ENCODE measurements at regions not wholly inside any gene's neighbourhood (a gene's known extent, or its start where the extent isn't known, plus 50 kb on each side); places are given as distances from the start of the nearest gene placed in this dataset.
"Not testable (repeated sequence)": the region's sequence is repeated elsewhere in the genome, so short reads cannot be mapped to it uniquely, and the experiment has no call there.

DNA sequence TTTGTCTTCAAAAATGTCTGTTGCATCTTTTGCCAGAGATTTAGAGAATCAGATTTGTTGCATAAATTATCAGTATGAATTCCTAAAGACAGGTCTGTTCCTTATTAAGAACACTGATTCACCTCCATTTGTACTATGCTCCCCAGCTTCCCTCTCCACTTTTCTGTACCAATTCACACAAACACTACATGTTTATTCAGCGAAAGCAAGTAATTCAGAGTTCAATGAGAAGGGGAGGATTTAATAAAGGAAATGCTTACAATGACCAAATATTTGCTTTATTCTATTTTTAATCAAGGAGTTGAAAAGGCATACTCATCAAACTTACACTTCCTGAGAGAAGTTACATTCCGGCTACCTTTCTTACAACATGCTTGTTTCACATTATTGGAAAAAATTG is 135.5 kb downstream of the NBPF8 start:
- not testable (repeated sequence) for ATAC-seq

DNA sequence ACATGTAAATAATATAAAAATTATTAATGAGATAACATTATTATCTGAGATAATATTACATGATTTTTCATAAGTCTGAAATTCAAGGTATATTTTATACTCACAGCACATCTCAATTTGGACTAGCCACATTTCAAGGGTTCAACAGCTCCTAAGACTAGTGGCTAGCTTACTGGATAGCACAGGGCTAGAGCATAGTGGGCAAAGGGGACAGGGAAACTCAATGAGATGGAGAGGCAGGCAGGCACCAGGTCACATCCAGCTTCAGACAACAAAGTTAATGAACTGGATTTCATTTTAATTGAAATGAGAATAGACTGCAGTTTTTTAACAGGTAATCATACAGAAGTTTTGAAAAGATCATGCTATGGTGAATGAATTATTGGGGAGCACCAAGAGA is 137.4 kb downstream of the NBPF8 start:
- H3K9me3 ChIP-seq (ENCODE audit: control insufficient read depth, low read length); H3K27me3 ChIP-seq (ENCODE audit: control insufficient read depth, insufficient read depth); H3K27ac ChIP-seq (ENCODE audit: low read length); H3K4me1 ChIP-seq (ENCODE audit: control insufficient read depth, insufficient read depth, low read length); intact Hi-C loops (cut with DNase I); DNase-seq; ATAC-seq; H3K4me3 ChIP-seq (ENCODE audit: low read length): not testable (repeated sequence)

More for the DNA sequence above, 135.5 kb downstream of the NBPF8 start:
- H3K4me3 ChIP-seq (ENCODE audit: low read length); H3K9me3 ChIP-seq (ENCODE audit: control insufficient read depth, low read length); H3K27ac ChIP-seq (ENCODE audit: low read length); intact Hi-C loops (cut with DNase I); H3K4me1 ChIP-seq (ENCODE audit: control insufficient read depth, insufficient read depth, low read length); H3K27me3 ChIP-seq (ENCODE audit: control insufficient read depth, insufficient read depth); DNase-seq: not testable (repeated sequence)
- WGBS, result no CpG with 5 or more reads among the region's 2 CpGs

DNA sequence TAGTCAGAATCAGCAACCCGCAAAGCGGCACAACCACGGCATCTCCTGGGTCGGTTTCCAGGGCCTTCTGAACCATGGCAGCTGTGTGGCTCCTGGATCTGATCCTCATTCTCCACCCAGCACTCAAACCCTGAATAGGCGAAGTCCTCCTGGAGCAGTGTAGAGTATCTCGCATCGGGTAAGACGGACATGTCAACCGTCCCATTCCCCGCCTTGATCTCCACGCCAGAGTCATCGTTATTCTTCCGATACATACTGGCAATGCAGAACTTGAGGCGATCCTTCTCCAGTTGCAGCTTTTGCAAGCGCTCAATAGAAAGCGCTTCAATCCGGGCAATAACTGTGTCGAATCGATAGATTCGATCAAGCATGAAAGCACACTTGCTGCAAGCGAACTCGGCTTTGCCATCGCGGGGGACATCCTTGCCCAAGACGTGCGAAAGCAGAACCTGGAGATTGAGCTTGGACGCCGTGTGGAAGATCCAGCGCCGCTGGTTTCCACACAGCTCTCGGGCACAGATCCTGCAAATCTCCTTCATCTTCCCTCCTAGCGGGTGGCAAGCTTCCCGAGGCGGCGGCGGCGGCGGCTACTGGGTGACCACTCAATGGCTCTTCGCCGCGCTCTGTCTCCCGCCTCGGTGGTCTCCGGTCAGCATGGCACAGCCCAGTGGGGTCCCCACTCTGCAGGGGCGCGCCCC is 142.9 kb downstream of the NBPF8 start:
- H3K27me3 ChIP-seq (ENCODE audit: control insufficient read depth, insufficient read depth); H3K4me3 ChIP-seq (ENCODE audit: low read length); H3K4me1 ChIP-seq (ENCODE audit: control insufficient read depth, insufficient read depth, low read length); H3K27ac ChIP-seq (ENCODE audit: low read length); intact Hi-C loops (cut with DNase I); H3K9me3 ChIP-seq (ENCODE audit: control insufficient read depth, low read length); DNase-seq: not testable (repeated sequence)
- 3% methylated on average over 9 of the region's 46 CpGs for WGBS
- peak; percentile 43 to 55 for ATAC-seq

DNA sequence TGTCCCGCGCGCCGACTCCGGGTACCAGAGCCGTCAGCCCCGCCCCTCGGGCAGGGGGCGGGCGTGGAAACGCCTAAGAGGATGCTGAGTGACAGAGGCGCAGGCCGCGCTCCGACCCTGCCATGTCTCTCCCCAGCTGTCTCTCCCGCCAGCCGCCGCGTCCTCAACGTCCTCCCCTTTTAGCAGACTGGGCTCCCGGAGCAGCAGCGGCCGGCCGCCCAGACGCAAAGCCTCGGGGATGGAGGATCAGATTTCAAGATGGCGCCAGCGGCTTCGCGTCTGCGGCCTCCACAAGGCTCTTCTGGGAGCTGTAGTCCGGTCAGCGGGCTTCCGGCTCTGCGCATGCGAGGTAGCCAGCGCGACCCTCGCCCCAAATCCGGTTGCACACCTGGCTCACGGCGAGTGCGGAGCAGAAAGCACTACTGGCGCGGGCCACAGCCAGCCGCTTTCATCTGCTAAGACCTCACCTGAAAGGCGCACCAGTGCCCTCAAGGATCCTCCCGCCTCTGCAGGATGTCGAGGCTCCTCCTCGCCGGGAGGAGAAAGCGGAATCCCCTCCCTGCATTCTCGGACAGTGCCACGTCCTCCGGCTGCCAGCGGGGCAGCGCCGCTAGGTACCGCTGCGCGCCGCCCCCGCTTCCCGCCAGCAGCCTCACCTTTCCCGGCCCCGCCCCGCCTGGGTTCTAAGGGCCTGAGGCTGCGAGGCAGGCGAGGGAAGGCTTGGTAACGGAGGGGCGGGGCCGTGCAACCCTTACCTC is 143.6 kb downstream of the NBPF8 start:
- intact Hi-C loops (cut with DNase I); H3K4me1 ChIP-seq (ENCODE audit: control insufficient read depth, insufficient read depth, low read length); H3K9me3 ChIP-seq (ENCODE audit: control insufficient read depth, low read length); H3K27me3 ChIP-seq (ENCODE audit: control insufficient read depth, insufficient read depth): not testable (repeated sequence)
- DNase-seq, result peak; percentile 72 to 93 (median 90)
- H3K4me3 ChIP-seq (ENCODE audit: low read length), result peak overlapping the region; percentile 56
- peak; percentile 97 for ATAC-seq
- H3K27ac ChIP-seq (ENCODE audit: low read length), result peak overlapping the region; percentile 83
- 0% methylated on average over 30 of the region's 72 CpGs for WGBS

DNA sequence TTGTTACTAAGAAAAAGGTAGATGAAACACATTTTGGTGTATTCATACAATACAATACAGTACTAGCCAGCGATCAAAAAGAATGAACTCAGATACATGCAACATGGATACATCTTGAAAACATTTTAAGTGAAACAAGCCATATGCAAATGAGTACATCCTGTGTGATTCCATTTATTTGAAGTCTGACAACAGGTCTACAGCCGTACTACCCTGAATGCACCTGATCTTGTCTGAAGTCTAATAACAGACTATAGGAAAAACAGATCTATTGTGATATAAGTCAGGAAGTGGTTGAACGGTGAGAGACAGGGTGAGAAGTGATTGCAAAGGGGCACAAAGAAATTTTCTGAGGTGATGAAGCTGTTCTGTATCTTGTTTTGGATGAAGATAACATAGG is 146.9 kb downstream of the NBPF8 start:
- ATAC-seq; H3K9me3 ChIP-seq (ENCODE audit: control insufficient read depth, low read length); intact Hi-C loops (cut with DNase I); DNase-seq; H3K27ac ChIP-seq (ENCODE audit: low read length); H3K4me3 ChIP-seq (ENCODE audit: low read length); H3K4me1 ChIP-seq (ENCODE audit: control insufficient read depth, insufficient read depth, low read length); H3K27me3 ChIP-seq (ENCODE audit: control insufficient read depth, insufficient read depth): not testable (repeated sequence)
- WGBS, result 71% methylated on average over 3 of the region's 3 CpGs

DNA sequence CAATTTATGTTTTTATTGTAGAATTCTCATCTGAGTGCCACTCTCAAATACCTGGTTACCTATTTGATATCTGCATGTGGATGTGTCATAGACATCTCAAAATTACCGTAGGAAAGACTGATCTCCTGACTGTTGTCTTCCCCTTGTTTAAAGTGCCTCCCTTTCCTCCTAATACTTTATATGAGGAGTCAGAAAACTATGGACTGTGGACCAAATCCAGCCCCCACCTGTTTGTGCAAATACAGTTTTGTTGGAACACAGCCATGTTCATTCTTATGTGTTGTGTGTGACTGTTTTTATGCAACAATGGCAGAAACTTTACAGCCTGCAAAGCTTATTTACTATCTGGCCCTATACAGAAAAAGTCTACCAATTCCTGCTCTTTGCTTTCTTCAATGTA is 150.6 kb downstream of the NBPF8 start:
- ATAC-seq; DNase-seq; intact Hi-C loops (cut with DNase I); H3K27ac ChIP-seq (ENCODE audit: low read length); H3K9me3 ChIP-seq (ENCODE audit: control insufficient read depth, low read length); H3K4me3 ChIP-seq (ENCODE audit: low read length); H3K4me1 ChIP-seq (ENCODE audit: control insufficient read depth, insufficient read depth, low read length); H3K27me3 ChIP-seq (ENCODE audit: control insufficient read depth, insufficient read depth): not testable (repeated sequence)
- no CpG with 5 or more reads among the region's 1 CpG for WGBS

DNA sequence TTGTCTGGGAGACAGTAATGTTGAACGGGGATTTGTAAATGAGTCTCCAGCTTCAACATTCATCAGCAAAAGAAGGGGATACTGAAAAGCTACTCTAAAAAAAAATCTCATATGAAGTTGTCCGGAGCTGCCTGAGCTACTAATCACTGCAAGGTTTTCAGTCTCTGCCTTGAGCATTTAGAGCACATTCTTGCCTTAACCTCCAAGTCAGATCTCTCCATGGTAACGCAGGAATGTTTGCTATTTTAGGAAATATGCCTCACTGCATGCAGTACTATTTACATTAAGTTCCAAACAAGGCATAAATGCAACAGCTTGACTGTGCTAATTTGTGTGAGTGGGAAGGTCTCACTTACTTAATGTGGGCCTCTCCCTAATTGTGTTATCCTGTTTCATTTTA is 152.8 kb downstream of the NBPF8 start:
- ATAC-seq, result peak in 1 of 2 donors; percentile 17
- H3K27ac ChIP-seq (ENCODE audit: low read length); H3K4me3 ChIP-seq (ENCODE audit: low read length); H3K9me3 ChIP-seq (ENCODE audit: control insufficient read depth, low read length); intact Hi-C loops (cut with DNase I); H3K27me3 ChIP-seq (ENCODE audit: control insufficient read depth, insufficient read depth); DNase-seq; H3K4me1 ChIP-seq (ENCODE audit: control insufficient read depth, insufficient read depth, low read length): not testable (repeated sequence)
- WGBS, result no CpG with 5 or more reads among the region's 3 CpGs

DNA sequence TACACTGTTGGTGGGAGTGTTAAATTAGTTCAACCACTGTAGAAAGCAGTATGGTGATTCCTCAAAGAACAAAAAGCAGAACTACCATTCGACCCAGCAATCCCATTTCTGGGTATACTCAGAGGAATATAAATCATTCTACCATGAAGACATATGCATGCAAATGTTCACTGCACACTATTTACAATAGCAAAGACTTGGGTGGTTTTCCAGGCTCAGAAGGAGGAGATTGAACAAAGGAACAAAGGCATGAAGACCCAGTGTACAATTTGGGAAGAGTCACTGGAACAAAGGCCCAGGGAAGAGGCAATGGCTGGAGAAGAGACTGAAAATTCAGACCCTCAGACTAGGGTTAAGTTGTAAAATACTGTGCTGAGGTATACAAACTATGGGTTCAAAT is 148.5 kb upstream of the NBPF26 start:
- H3K27me3 ChIP-seq (ENCODE audit: control insufficient read depth, insufficient read depth); H3K4me3 ChIP-seq (ENCODE audit: low read length); ATAC-seq; H3K27ac ChIP-seq (ENCODE audit: low read length); H3K9me3 ChIP-seq (ENCODE audit: control insufficient read depth, low read length); intact Hi-C loops (cut with DNase I); DNase-seq; H3K4me1 ChIP-seq (ENCODE audit: control insufficient read depth, insufficient read depth, low read length): not testable (repeated sequence)
- WGBS, result no CpG with 5 or more reads among the region's 1 CpG

DNA sequence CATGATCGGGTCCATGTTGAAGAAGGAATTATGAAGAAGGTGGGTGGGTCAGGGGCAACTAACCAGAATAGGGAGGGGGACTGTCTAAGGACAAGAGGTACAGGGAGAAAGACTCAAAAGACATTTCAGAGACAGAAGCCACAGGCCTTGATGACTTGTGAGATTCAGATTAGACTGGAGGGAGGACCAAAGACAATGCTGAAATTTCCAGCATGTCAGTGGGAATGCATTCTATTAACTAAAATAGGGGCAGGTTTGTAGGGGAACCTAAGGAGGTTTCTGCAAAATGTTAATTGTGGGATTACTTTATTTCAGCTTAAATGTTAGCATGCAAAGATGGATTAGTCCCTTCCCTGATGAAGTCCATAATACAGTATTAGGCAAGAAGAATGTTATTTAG is 141.6 kb upstream of the NBPF26 start:
- H3K27ac ChIP-seq (ENCODE audit: low read length); H3K4me1 ChIP-seq (ENCODE audit: control insufficient read depth, insufficient read depth, low read length); H3K4me3 ChIP-seq (ENCODE audit: low read length); ATAC-seq; DNase-seq; H3K9me3 ChIP-seq (ENCODE audit: control insufficient read depth, low read length); intact Hi-C loops (cut with DNase I); H3K27me3 ChIP-seq (ENCODE audit: control insufficient read depth, insufficient read depth): not testable (repeated sequence)
- no CpG with 5 or more reads among the region's 1 CpG for WGBS

DNA sequence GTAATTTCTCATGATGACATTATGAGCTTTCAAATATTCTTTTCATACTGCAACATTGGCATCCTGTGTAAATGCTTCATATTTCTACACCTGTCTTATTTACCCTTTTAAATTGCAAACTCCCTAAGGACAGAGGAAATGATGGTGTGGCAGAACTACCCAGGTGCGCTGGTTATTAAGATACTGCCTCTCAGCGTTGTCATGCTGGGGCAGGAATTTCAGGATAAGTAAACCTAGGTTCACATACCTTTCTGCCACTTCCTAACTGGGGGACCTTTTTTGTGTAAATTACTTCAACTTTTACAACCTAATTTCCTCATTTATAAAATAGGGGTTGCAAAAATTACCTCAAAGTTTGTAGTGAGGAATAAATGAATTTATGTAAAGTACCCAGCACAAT is 137.7 kb upstream of the NBPF26 start:
- H3K9me3 ChIP-seq (ENCODE audit: control insufficient read depth, low read length); DNase-seq; ATAC-seq; intact Hi-C loops (cut with DNase I); H3K4me3 ChIP-seq (ENCODE audit: low read length); H3K27ac ChIP-seq (ENCODE audit: low read length); H3K27me3 ChIP-seq (ENCODE audit: control insufficient read depth, insufficient read depth); H3K4me1 ChIP-seq (ENCODE audit: control insufficient read depth, insufficient read depth, low read length): not testable (repeated sequence)
- no CpG with 5 or more reads among the region's 2 CpGs for WGBS

DNA sequence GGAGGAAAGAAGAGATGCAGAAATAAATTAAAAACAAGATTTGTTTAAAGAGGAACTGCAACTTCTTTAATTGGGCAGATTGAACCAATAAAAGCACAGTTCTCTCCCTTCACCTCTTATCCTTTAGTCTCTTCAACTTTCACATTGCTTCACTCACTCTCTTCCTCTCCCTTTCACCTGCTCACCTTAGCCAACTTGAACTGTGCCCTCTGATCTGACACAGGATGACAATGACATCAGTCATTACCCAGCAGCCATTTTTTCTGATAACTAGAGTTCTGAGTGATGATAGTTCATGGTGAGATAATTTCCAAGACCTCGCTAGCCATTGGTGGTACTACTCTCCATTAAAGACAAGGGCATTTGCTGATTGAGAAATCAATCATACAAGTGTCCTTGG is 134.9 kb upstream of the NBPF26 start:
- H3K27me3 ChIP-seq (ENCODE audit: control insufficient read depth, insufficient read depth); H3K27ac ChIP-seq (ENCODE audit: low read length); ATAC-seq; H3K4me3 ChIP-seq (ENCODE audit: low read length); DNase-seq; H3K4me1 ChIP-seq (ENCODE audit: control insufficient read depth, insufficient read depth, low read length); intact Hi-C loops (cut with DNase I); H3K9me3 ChIP-seq (ENCODE audit: control insufficient read depth, low read length): not testable (repeated sequence)
- WGBS, result no CpG with 5 or more reads among the region's 1 CpG

Data from right cardiac atrium (tissue), 5 donors.